ENCODE measurements at regions not wholly inside any gene's neighbourhood (a gene's known extent, or its start where the extent isn't known, plus 50 kb on each side); places are given as distances from the start of the nearest gene placed in this dataset.
"Not testable (repeated sequence)": the region's sequence is repeated elsewhere in the genome, so short reads cannot be mapped to it uniquely, and the experiment has no call there.

- DNase-seq = no peak
Measured at GRCh38 chr3:29152379-29152778, 128.5 kb upstream of the RBMS3 start.

GRCh38 chr3:29153811-29154210, 127.1 kb upstream of the RBMS3 start:
- no peak for DNase-seq

- DNase-seq = no peak
Measured at GRCh38 chr3:29156086-29156715, 124.7 kb upstream of the RBMS3 start.

GRCh38 chr3:29164825-29165224, 116.0 kb upstream of the RBMS3 start:
- no peak for DNase-seq

GRCh38 chr3:29167180-29167579, 113.7 kb upstream of the RBMS3 start:
- DNase-seq = no peak

- no peak for DNase-seq
Measured at GRCh38 chr3:29168081-29168480, 112.8 kb upstream of the RBMS3 start.

GRCh38 chr3:29168696-29169095, 112.2 kb upstream of the RBMS3 start:
- no peak for DNase-seq

GRCh38 chr3:29169451-29169850, 111.4 kb upstream of the RBMS3 start:
- DNase-seq = no peak

- no peak for DNase-seq
Measured at GRCh38 chr3:29171043-29171990, 109.6 kb upstream of the RBMS3 start.

- DNase-seq = no peak
Measured at GRCh38 chr3:29176501-29176900, 104.4 kb upstream of the RBMS3 start.

GRCh38 chr3:29178809-29179793, 101.8 kb upstream of the RBMS3 start:
- DNase-seq = no peak

- no peak for DNase-seq
Measured at GRCh38 chr3:29181149-29181780, 99.6 kb upstream of the RBMS3 start.

- DNase-seq = no peak
Measured at GRCh38 chr3:29181872-29182271, 99.0 kb upstream of the RBMS3 start.

- DNase-seq = not testable (repeated sequence)
Measured at GRCh38 chr3:29182828-29183227, 98.0 kb upstream of the RBMS3 start.

- DNase-seq = no peak
Measured at GRCh38 chr3:29183346-29184087, 97.4 kb upstream of the RBMS3 start.

GRCh38 chr3:29185706-29186105, 95.2 kb upstream of the RBMS3 start:
- no peak for DNase-seq

- no peak for DNase-seq
Measured at GRCh38 chr3:29186131-29186599, 94.7 kb upstream of the RBMS3 start.

GRCh38 chr3:29186982-29187725, 93.7 kb upstream of the RBMS3 start:
- DNase-seq = no peak

- no peak for DNase-seq
Measured at GRCh38 chr3:29189328-29189727, 91.5 kb upstream of the RBMS3 start.

GRCh38 chr3:29194139-29194538, 86.7 kb upstream of the RBMS3 start:
- no peak for DNase-seq

GRCh38 chr3:29195056-29195455, 85.8 kb upstream of the RBMS3 start:
- no peak for DNase-seq

All from cortex of kidney (tissue), 1 donor.